HL-60 (cell line): ENCODE measurements at regions not wholly inside any gene's neighbourhood (a gene's known extent, or its start where the extent isn't known, plus 50 kb on each side); places are given as distances from the start of the nearest gene placed in this dataset.
"Not testable (repeated sequence)": the region's sequence is repeated elsewhere in the genome, so short reads cannot be mapped to it uniquely, and the experiment has no call there.

Experiments used
- DNase-seq, 2 experiments: peaks; one replicate each; pipeline ENCODE4 v3.0.0-alpha.2; 2010 to 2020; ENCODE audit warnings: low read depth in 1 of 2, low spot score in 1 of 2
- H3K27ac ChIP-seq: fragments of 250-450 bp; sonication (Bioruptor Pico); replicated peaks from 2 replicates; pipeline ENCODE4 v1.5.1; 2020; ENCODE audit warnings: mild to moderate bottlenecking, moderate library complexity
- H3K27me3 ChIP-seq: fragments of 250-450 bp; sonication (Bioruptor Pico); 2 replicates; pipeline ENCODE4 v1.5.1; 2021; ENCODE audit warnings: mild to moderate bottlenecking, moderate library complexity; ENCODE audit not compliant: insufficient read depth, poor library complexity, severe bottlenecking
- H3K4me3 ChIP-seq: replicated peaks from 2 replicates; pipeline ENCODE4 v1.5.1; 2011; ENCODE audit warnings: mild to moderate bottlenecking, control low read depth, low read length; ENCODE audit not compliant: insufficient read depth
- CTCF ChIP-seq: IDR thresholded peaks from one replicate; pipeline ENCODE4 v1.5.1; 2011; ENCODE audit warnings: low read length, control low read depth, inconsistent platforms; ENCODE audit not compliant: insufficient read depth
- GABPA ChIP-seq: IDR thresholded peaks from 2 replicates; pipeline ENCODE4 v1.6.1; 2012; ENCODE audit warnings: low read depth
- POLR2AphosphoS5 ChIP-seq: IDR thresholded peaks from 2 replicates; pipeline ENCODE4 v1.6.1; 2012; ENCODE audit warnings: low read depth
- REST ChIP-seq: IDR thresholded peaks from 2 replicates; pipeline ENCODE4 v1.6.1; 2012; ENCODE audit warnings: low read depth; ENCODE audit not compliant: insufficient replicate concordance
- SPI1 ChIP-seq: IDR thresholded peaks from 2 replicates; pipeline ENCODE4 v1.6.1; 2012; ENCODE audit warnings: low read depth, mild to moderate bottlenecking, borderline replicate concordance

GRCh38 chr12:90211017-90211416 lies 502.4 kb upstream of the ATP2B1 start:
- Histone ChIP-seq H3K27me3 (no peaks in the 10 kb centered on the region), H3K27ac (no peak overlapping the region), H3K4me3 (no peak overlapping the region)
- DNase-seq, result no peak
- TF ChIP-seq REST (no peak), GABPA (no peak), SPI1 (no peak), CTCF (no peak), POLR2AphosphoS5 (no peak)

GRCh38 chr12:90209029-90209428 lies 500.4 kb upstream of the ATP2B1 start:
- DNase-seq, result no peak
- Histone ChIP-seq H3K27ac (no peak overlapping the region), H3K4me3 (no peak overlapping the region), H3K27me3 (no peaks in the 10 kb centered on the region)
- TF ChIP-seq SPI1 (no peak), REST (no peak), POLR2AphosphoS5 (no peak), GABPA (no peak), CTCF (no peak)

GRCh38 chr12:90208379-90208778 lies 499.7 kb upstream of the ATP2B1 start:
- H3K27me3 ChIP-seq, H3K27ac ChIP-seq, H3K4me3 ChIP-seq, DNase-seq: not testable (repeated sequence)

GRCh38 chr12:90207799-90208198 lies 499.2 kb upstream of the ATP2B1 start:
- no peak overlapping the region for H3K27ac ChIP-seq
- no peaks in the 10 kb centered on the region for H3K27me3 ChIP-seq
- TF ChIP-seq CTCF (no peak), SPI1 (no peak), POLR2AphosphoS5 (no peak), GABPA (no peak), REST (no peak)
- no peak for DNase-seq
- H3K4me3 ChIP-seq, result no peak overlapping the region
